Suprapubic skin (tissue), 4 donors: ENCODE measurements at regions not wholly inside any gene's neighbourhood (a gene's known extent, or its start where the extent isn't known, plus 50 kb on each side); places are given as distances from the start of the nearest gene placed in this dataset.

Source experiments
- DNase-seq, 2 donors: peaks; one replicate each; pipeline ENCODE4 v3.0.0-alpha.2; 2019; ENCODE audit warnings: low spot score in 2 of 2
- H3K27ac ChIP-seq: fragments of 200-600 bp; sonication (generic); one replicate; pipeline ENCODE4 v1.5.1; 2019
- H3K27me3 ChIP-seq: fragments of 200-600 bp; sonication (generic); one replicate; pipeline ENCODE4 v1.5.1; 2019
- H3K36me3 ChIP-seq: fragments of 200-600 bp; sonication (generic); one replicate; pipeline ENCODE4 v1.5.1; 2019
- H3K4me1 ChIP-seq: fragments of 200-600 bp; sonication (generic); one replicate; pipeline ENCODE4 v1.5.1; 2019
- H3K4me3 ChIP-seq: fragments of 200-600 bp; sonication (generic); one replicate; pipeline ENCODE4 v1.5.1; 2019; ENCODE audit warnings: mild to moderate bottlenecking
- H3K9me3 ChIP-seq: fragments of 200-600 bp; sonication (generic); one replicate; pipeline ENCODE4 v1.5.1; 2019
- CTCF ChIP-seq, 2 donors: fragments of 200-600 bp in 1 of 2; fragments of 450-650 bp in 1 of 2; sonication (generic) in 1 of 2; IDR thresholded peaks; one replicate each; pipeline ENCODE4 v1.5.1; 2016 to 2019; ENCODE audit warnings: antibody characterized with exemption in 2 of 2, mild to moderate bottlenecking in 1 of 2, moderate library complexity in 1 of 2
- EP300 ChIP-seq: sonication (generic); formaldehyde crosslinking; IDR thresholded peaks from one replicate; pipeline ENCODE4 v1.6.1; 2017; ENCODE audit warnings: antibody characterized with exemption
- POLR2A ChIP-seq, 2 donors: fragments of 450-650 bp; IDR thresholded peaks; one replicate each; pipeline ENCODE4 v1.6.1; 2017; ENCODE audit warnings: antibody characterized with exemption in 2 of 2, mild to moderate bottlenecking in 2 of 2, moderate library complexity in 2 of 2
- POLR2AphosphoS5 ChIP-seq, 3 donors: sonication (generic); formaldehyde crosslinking; IDR thresholded peaks; one replicate each; pipeline ENCODE4 v1.6.1; 2017; ENCODE audit warnings: antibody characterized with exemption in 3 of 3
- WGBS: methylation state at CpG from one replicate; pipeline ENCODE4 v1.1.5; 2018; 5-methylcytosine and 5-hydroxymethylcytosine counted together

GRCh38 chr5:3252235-3252634 lies 343.4 kb upstream of the IRX1 start:
- H3K4me3 ChIP-seq: no peak overlapping the region
- no peak for DNase-seq
- H3K9me3 ChIP-seq: no peaks in the 10 kb centered on the region
- TF ChIP-seq POLR2AphosphoS5 (IDR thresholded peaks at IDR 0.05) (no peak), POLR2A (IDR thresholded peaks at IDR 0.05) (no peak), EP300 (no peak), CTCF (IDR thresholded peaks at IDR 0.05) (no peak)
- H3K36me3 ChIP-seq: no peaks in the 10 kb centered on the region
- no peaks in the 10 kb centered on the region for H3K4me1 ChIP-seq
- H3K27ac ChIP-seq: no peak overlapping the region
- H3K27me3 ChIP-seq: peaks cover 13% of the 10 kb centered on the region
- 81% methylated on average over 1 of the region's 1 CpG for WGBS

- Histone ChIP-seq H3K27ac (no peak overlapping the region), H3K4me1 (no peaks in the 10 kb centered on the region), H3K36me3 (no peaks in the 10 kb centered on the region), H3K9me3 (no peaks in the 10 kb centered on the region), H3K27me3 (peaks cover 13% of the 10 kb centered on the region), H3K4me3 (no peak overlapping the region)
- DNase-seq: no peak
- TF ChIP-seq POLR2AphosphoS5 (IDR thresholded peaks at IDR 0.05) (no peak), POLR2A (IDR thresholded peaks at IDR 0.05) (no peak), EP300 (no peak), CTCF (IDR thresholded peaks at IDR 0.05) (no peak)
- WGBS: 75% methylated on average over 4 of the region's 5 CpGs
Observed at GRCh38 chr5:3251784-3252183, 343.8 kb upstream of the IRX1 start.

- Histone ChIP-seq H3K27me3 (peaks cover 8% of the 10 kb centered on the region), H3K4me1 (no peaks in the 10 kb centered on the region), H3K27ac (no peak overlapping the region), H3K36me3 (no peaks in the 10 kb centered on the region), H3K9me3 (no peaks in the 10 kb centered on the region), H3K4me3 (no peak overlapping the region)
- DNase-seq: no peak
- no peak for TF ChIP-seq CTCF (IDR thresholded peaks at IDR 0.05)
- TF ChIP-seq EP300: no peak
- no peak for TF ChIP-seq POLR2A (IDR thresholded peaks at IDR 0.05)
- no peak for TF ChIP-seq POLR2AphosphoS5 (IDR thresholded peaks at IDR 0.05)
- WGBS: 91% methylated on average over 2 of the region's 2 CpGs
Observed at GRCh38 chr5:3249401-3249800, 346.2 kb upstream of the IRX1 start.

- WGBS: 93% methylated on average over 4 of the region's 11 CpGs
- no peak for DNase-seq
Observed at GRCh38 chr5:3237276-3237868, 358.3 kb upstream of the IRX1 start.

GRCh38 chr5:3234566-3234965 lies 361.1 kb upstream of the IRX1 start:
- Histone ChIP-seq H3K9me3 (no peaks in the 10 kb centered on the region), H3K36me3 (no peaks in the 10 kb centered on the region), H3K4me1 (no peaks in the 10 kb centered on the region), H3K27ac (no peak overlapping the region), H3K4me3 (no peak overlapping the region), H3K27me3 (no peaks in the 10 kb centered on the region)
- TF ChIP-seq POLR2A (IDR thresholded peaks at IDR 0.05): no peak
- TF ChIP-seq EP300: no peak
- no peak for TF ChIP-seq POLR2AphosphoS5 (IDR thresholded peaks at IDR 0.05)
- TF ChIP-seq CTCF (IDR thresholded peaks at IDR 0.05): no peak
- WGBS: 80% methylated on average over 9 of the region's 9 CpGs
- DNase-seq: no peak

More at GRCh38 chr5:3237276-3237868, 358.3 kb upstream of the IRX1 start:
- H3K4me3 ChIP-seq: no peak overlapping the region
- H3K27me3 ChIP-seq: no peaks in the 10 kb centered on the region
- TF ChIP-seq EP300 (no peak), POLR2AphosphoS5 (IDR thresholded peaks at IDR 0.05) (no peak), CTCF (IDR thresholded peaks at IDR 0.05) (no peak), POLR2A (IDR thresholded peaks at IDR 0.05) (no peak)
- peaks cover 7% of the 10 kb centered on the region for H3K9me3 ChIP-seq
- no peak overlapping the region for H3K27ac ChIP-seq
- H3K36me3 ChIP-seq: no peaks in the 10 kb centered on the region
- no peaks in the 10 kb centered on the region for H3K4me1 ChIP-seq
